Mammary epithelial cell (primary cell): ENCODE measurements at regions not wholly inside any gene's neighbourhood (a gene's known extent, or its start where the extent isn't known, plus 50 kb on each side); places are given as distances from the start of the nearest gene placed in this dataset.
"Not testable (repeated sequence)": the region's sequence is repeated elsewhere in the genome, so short reads cannot be mapped to it uniquely, and the experiment has no call there.

Source experiments
- CTCF ChIP-seq, 2 donors: IDR thresholded peaks in 1 of 2; conservative IDR thresholded peaks in 1 of 2; 2 replicates each; pipeline ENCODE4 v1.5.1; 2011 to 2012; ENCODE audit warnings: inconsistent platforms in 2 of 2, low read length in 2 of 2, mild to moderate bottlenecking in 2 of 2, control low read depth in 1 of 2, low read depth in 1 of 2; ENCODE audit not compliant: insufficient read depth in 1 of 2; ENCODE audit errors: extremely low read depth in 1 of 2
- EZH2 ChIP-seq: IDR thresholded peaks from 2 replicates; pipeline ENCODE4 v1.6.1; 2012; ENCODE audit warnings: low read length, inconsistent platforms, borderline replicate concordance

GRCh38 chr6:86065002-86065401 lies 422.3 kb upstream of the SYNCRIP start:
- not testable (repeated sequence) for TF ChIP-seq CTCF (conservative IDR thresholded peaks at IDR 0.05 in 1 of 2, IDR thresholded peaks at IDR 0.05 in 1 of 2; ENCODE audit: extremely low read depth in 1 of 2, insufficient read depth in 1 of 2, low read depth in 1 of 2, low read length in 2 of 2); EZH2
